ENCODE measurements at regions not wholly inside any gene's neighbourhood (a gene's known extent, or its start where the extent isn't known, plus 50 kb on each side); places are given as distances from the start of the nearest gene placed in this dataset.

GRCh38 chr10:90592638-90593302 is 265.1 kb downstream of the HTR7 start:
- DNase-seq (ENCODE audit: low spot score) = peak; percentile 69

- no peak for DNase-seq (ENCODE audit: low spot score)
Measured at GRCh38 chr10:90598513-90598912, 259.3 kb downstream of the HTR7 start.

- no peak for DNase-seq (ENCODE audit: low spot score)
Measured at GRCh38 chr10:90602862-90603610, 254.8 kb downstream of the HTR7 start.

- no peak for DNase-seq (ENCODE audit: low spot score)
Measured at GRCh38 chr10:90604636-90605035, 253.2 kb downstream of the HTR7 start.

GRCh38 chr10:90605506-90605905 is 252.3 kb downstream of the HTR7 start:
- DNase-seq (ENCODE audit: low spot score) = no peak

GRCh38 chr10:90612276-90612675 is 245.6 kb downstream of the HTR7 start:
- no peak for DNase-seq (ENCODE audit: low spot score)

- no peak for DNase-seq (ENCODE audit: low spot score)
Measured at GRCh38 chr10:90614631-90615030, 243.2 kb downstream of the HTR7 start.

GRCh38 chr10:90621577-90621976 is 236.3 kb downstream of the HTR7 start:
- DNase-seq (ENCODE audit: low spot score) = no peak

GRCh38 chr10:90635111-90635765 is 222.6 kb downstream of the HTR7 start:
- DNase-seq (ENCODE audit: low spot score) = no peak

GRCh38 chr10:90640756-90641155 is 217.1 kb downstream of the HTR7 start:
- no peak for DNase-seq (ENCODE audit: low spot score)

GRCh38 chr10:90641731-90642130 is 216.1 kb downstream of the HTR7 start:
- DNase-seq (ENCODE audit: low spot score) = no peak

- DNase-seq (ENCODE audit: low spot score) = no peak
Measured at GRCh38 chr10:90642136-90642535, 215.7 kb downstream of the HTR7 start.

GRCh38 chr10:90642650-90643049 is 215.2 kb downstream of the HTR7 start:
- no peak for DNase-seq (ENCODE audit: low spot score)

- DNase-seq (ENCODE audit: low spot score) = no peak
Measured at GRCh38 chr10:90644165-90644564, 213.7 kb downstream of the HTR7 start.

- DNase-seq (ENCODE audit: low spot score) = no peak
Measured at GRCh38 chr10:90650858-90651257, 207.0 kb downstream of the HTR7 start.

- peak; percentile 7 for DNase-seq (ENCODE audit: low spot score)
Measured at GRCh38 chr10:90652519-90652918, 205.3 kb downstream of the HTR7 start.

- DNase-seq (ENCODE audit: low spot score) = no peak
Measured at GRCh38 chr10:90658791-90659190, 199.0 kb downstream of the HTR7 start.

GRCh38 chr10:90665905-90666662 is 191.8 kb downstream of the HTR7 start:
- DNase-seq (ENCODE audit: low spot score) = no peak

GRCh38 chr10:90674461-90674860 is 183.4 kb downstream of the HTR7 start:
- DNase-seq (ENCODE audit: low spot score) = no peak

GRCh38 chr10:90674928-90675327 is 182.9 kb downstream of the HTR7 start:
- DNase-seq (ENCODE audit: low spot score) = no peak

- DNase-seq (ENCODE audit: low spot score) = no peak
Measured at GRCh38 chr10:90675621-90676020, 182.2 kb downstream of the HTR7 start.

Data from pons (tissue), 1 donor.